ENCODE measurements at regions not wholly inside any gene's neighbourhood (a gene's known extent, or its start where the extent isn't known, plus 50 kb on each side); places are given as distances from the start of the nearest gene placed in this dataset.

- TF ChIP-seq ZFP30 (CRISPR knock-in tag; IDR thresholded peaks at IDR 0.05) (no peak), PPARA (CRISPR knock-in tag; IDR thresholded peaks at IDR 0.05; ENCODE audit: borderline replicate concordance) (no peak), ZFP3 (CRISPR knock-in tag; IDR thresholded peaks at IDR 0.05) (no peak), ZNF70 (CRISPR knock-in tag; IDR thresholded peaks at IDR 0.05) (no peak), ZNF565 (CRISPR knock-in tag; conservative IDR thresholded peaks at IDR 0.05; ENCODE audit: low read depth) (no peak), RARB (CRISPR knock-in tag; IDR thresholded peaks at IDR 0.05) (no peak), CSDC2 (CRISPR knock-in tag; IDR thresholded peaks at IDR 0.05) (no peak), ZNF8 (CRISPR knock-in tag; IDR thresholded peaks at IDR 0.05) (no peak), BACH2 (CRISPR knock-in tag; IDR thresholded peaks at IDR 0.05; ENCODE audit: borderline replicate concordance) (no peak), TCF4 (CRISPR knock-in tag; IDR thresholded peaks at IDR 0.05; ENCODE audit: borderline replicate concordance) (peak; percentile 59; the same call in 1 of the 2 replicates)
- TF ChIP-seq, protein P1, sequence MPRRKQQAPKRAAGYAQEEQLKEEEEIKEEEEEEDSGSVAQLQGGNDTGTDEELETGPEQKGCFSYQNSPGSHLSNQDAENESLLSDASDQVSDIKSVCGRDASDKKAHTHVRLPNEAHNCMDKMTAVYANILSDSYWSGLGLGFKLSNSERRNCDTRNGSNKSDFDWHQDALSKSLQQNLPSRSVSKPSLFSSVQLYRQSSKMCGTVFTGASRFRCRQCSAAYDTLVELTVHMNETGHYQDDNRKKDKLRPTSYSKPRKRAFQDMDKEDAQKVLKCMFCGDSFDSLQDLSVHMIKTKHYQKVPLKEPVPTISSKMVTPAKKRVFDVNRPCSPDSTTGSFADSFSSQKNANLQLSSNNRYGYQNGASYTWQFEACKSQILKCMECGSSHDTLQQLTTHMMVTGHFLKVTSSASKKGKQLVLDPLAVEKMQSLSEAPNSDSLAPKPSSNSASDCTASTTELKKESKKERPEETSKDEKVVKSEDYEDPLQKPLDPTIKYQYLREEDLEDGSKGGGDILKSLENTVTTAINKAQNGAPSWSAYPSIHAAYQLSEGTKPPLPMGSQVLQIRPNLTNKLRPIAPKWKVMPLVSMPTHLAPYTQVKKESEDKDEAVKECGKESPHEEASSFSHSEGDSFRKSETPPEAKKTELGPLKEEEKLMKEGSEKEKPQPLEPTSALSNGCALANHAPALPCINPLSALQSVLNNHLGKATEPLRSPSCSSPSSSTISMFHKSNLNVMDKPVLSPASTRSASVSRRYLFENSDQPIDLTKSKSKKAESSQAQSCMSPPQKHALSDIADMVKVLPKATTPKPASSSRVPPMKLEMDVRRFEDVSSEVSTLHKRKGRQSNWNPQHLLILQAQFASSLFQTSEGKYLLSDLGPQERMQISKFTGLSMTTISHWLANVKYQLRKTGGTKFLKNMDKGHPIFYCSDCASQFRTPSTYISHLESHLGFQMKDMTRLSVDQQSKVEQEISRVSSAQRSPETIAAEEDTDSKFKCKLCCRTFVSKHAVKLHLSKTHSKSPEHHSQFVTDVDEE (CRISPR knock-in tag; IDR thresholded peaks at IDR 0.05) = peak; percentile 73; the same call in 1 of the 2 replicates
- no peak; the same call in 2 of the 3 replicates for ATAC-seq
These were observed 504.2 kb upstream of the PSMD7 start for GRCh38 chr16:73792199-73793020.

DNA sequence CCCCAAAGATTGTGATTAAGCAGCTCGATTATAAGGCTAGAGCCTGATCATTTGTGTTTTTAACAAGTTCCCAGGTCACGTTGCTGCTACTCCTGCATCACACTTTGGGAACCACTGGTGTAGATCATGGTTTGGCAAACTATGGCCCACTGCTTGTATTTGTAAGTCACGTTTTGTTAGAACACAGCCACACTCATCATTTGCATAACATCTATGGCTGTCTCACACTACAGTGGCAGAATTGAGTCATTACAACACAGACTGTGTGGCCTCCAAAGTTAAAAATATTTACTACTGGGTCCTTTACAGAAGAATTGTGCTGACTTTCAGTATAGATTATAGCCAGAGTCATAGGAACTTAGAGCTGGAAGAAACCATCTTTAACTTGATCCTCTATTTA, 515.3 kb upstream of the PSMD7 start:
- ATAC-seq = no peak
- TF ChIP-seq, protein P2, sequence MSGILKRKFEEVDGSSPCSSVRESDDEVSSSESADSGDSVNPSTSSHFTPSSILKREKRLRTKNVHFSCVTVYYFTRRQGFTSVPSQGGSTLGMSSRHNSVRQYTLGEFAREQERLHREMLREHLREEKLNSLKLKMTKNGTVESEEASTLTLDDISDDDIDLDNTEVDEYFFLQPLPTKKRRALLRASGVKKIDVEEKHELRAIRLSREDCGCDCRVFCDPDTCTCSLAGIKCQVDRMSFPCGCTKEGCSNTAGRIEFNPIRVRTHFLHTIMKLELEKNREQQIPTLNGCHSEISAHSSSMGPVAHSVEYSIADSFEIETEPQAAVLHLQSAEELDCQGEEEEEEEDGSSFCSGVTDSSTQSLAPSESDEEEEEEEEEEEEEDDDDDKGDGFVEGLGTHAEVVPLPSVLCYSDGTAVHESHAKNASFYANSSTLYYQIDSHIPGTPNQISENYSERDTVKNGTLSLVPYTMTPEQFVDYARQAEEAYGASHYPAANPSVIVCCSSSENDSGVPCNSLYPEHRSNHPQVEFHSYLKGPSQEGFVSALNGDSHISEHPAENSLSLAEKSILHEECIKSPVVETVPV (CRISPR knock-in tag; IDR thresholded peaks at IDR 0.05) = no peak

DNA sequence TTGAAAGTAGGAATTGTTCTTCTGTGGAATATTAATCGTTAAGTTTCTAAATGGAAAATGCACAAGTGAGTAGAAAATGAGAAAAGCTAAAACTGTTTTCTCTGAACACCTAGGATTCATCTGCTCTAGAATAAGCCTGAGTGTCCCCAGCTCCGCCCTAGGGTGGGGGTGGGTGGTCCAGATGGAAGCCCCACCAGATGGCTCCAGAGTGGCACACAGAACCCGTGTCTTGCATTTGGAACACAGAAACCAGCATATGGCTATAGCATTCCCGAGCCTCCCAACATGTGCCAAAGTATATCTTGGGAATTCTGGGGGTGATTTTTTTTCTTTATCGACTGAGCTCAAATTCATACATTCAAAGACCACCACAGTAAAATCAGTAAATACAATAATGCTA, 517.7 kb upstream of the PSMD7 start:
- ATAC-seq = no peak
- TF ChIP-seq RARB (CRISPR knock-in tag; IDR thresholded peaks at IDR 0.05) (no peak), ZNF70 (CRISPR knock-in tag; IDR thresholded peaks at IDR 0.05) (no peak), ZC3H10 (CRISPR knock-in tag; IDR thresholded peaks at IDR 0.05) (no peak), SNAI2 (CRISPR knock-in tag; IDR thresholded peaks at IDR 0.05) (no peak), TCF4 (CRISPR knock-in tag; IDR thresholded peaks at IDR 0.05; ENCODE audit: borderline replicate concordance) (no peak), GLIS3 (CRISPR knock-in tag; IDR thresholded peaks at IDR 0.05) (no peak)
- TF ChIP-seq, protein P3, sequence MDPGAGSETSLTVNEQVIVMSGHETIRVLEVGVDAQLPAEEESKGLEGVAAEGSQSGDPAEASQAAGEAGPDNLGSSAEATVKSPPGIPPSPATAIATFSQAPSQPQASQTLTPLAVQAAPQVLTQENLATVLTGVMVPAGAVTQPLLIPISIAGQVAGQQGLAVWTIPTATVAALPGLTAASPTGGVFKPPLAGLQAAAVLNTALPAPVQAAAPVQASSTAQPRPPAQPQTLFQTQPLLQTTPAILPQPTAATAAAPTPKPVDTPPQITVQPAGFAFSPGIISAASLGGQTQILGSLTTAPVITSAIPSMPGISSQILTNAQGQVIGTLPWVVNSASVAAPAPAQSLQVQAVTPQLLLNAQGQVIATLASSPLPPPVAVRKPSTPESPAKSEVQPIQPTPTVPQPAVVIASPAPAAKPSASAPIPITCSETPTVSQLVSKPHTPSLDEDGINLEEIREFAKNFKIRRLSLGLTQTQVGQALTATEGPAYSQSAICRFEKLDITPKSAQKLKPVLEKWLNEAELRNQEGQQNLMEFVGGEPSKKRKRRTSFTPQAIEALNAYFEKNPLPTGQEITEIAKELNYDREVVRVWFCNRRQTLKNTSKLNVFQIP (CRISPR knock-in tag; IDR thresholded peaks at IDR 0.05; ENCODE audit: borderline replicate concordance, low read depth) = no peak
- TF ChIP-seq, protein P1 (CRISPR knock-in tag; IDR thresholded peaks at IDR 0.05) = no peak

DNA sequence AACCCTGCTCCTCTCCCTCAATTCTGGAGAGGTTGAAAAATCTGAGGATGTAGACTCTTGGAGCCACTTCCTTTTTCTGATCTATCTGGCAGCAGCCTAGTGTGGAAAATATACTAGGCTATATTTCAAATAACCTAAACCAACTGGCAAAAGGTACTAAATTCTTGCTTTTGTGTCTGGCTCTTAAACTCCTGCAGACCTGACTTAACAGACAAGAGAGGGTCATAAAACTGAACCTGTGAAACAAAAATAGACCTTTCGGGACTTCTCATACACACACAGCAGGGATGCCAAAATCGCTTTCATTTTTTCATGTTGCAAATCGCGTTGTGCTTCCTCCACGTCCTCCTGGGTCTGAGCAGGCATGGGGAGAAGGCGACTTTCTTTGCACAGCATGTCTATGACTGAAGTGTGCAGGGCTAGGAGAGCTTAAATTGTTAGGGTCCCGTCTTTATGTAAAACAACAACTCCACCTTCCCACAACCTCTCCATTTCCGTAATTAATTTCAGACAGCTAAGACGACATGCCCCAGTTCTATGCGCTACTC, 520.7 kb upstream of the PSMD7 start:
- ATAC-seq = no peak
- TF ChIP-seq ARNTL (CRISPR knock-in tag; IDR thresholded peaks at IDR 0.05; ENCODE audit: borderline replicate concordance, low read depth) (no peak), ZNF70 (CRISPR knock-in tag; IDR thresholded peaks at IDR 0.05) (no peak), PPARA (CRISPR knock-in tag; IDR thresholded peaks at IDR 0.05; ENCODE audit: borderline replicate concordance) (no peak), TOX (CRISPR knock-in tag; IDR thresholded peaks at IDR 0.05; ENCODE audit: borderline replicate concordance) (no peak), ZFP30 (CRISPR knock-in tag; IDR thresholded peaks at IDR 0.05) (no peak), TCF4 (CRISPR knock-in tag; IDR thresholded peaks at IDR 0.05; ENCODE audit: borderline replicate concordance) (no peak), ISL1 (CRISPR knock-in tag; IDR thresholded peaks at IDR 0.05) (no peak), ESRRG (CRISPR knock-in tag; IDR thresholded peaks at IDR 0.05) (no peak), OSR1 (CRISPR knock-in tag; IDR thresholded peaks at IDR 0.05) (no peak), BACH2 (CRISPR knock-in tag; IDR thresholded peaks at IDR 0.05; ENCODE audit: borderline replicate concordance) (no peak), CSDC2 (CRISPR knock-in tag; IDR thresholded peaks at IDR 0.05) (no peak)
- TF ChIP-seq, protein P4, sequence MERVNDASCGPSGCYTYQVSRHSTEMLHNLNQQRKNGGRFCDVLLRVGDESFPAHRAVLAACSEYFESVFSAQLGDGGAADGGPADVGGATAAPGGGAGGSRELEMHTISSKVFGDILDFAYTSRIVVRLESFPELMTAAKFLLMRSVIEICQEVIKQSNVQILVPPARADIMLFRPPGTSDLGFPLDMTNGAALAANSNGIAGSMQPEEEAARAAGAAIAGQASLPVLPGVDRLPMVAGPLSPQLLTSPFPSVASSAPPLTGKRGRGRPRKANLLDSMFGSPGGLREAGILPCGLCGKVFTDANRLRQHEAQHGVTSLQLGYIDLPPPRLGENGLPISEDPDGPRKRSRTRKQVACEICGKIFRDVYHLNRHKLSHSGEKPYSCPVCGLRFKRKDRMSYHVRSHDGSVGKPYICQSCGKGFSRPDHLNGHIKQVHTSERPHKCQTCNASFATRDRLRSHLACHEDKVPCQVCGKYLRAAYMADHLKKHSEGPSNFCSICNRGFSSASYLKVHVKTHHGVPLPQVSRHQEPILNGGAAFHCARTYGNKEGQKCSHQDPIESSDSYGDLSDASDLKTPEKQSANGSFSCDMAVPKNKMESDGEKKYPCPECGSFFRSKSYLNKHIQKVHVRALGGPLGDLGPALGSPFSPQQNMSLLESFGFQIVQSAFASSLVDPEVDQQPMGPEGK (CRISPR knock-in tag; IDR thresholded peaks at IDR 0.05; ENCODE audit: borderline replicate concordance) = no peak
- TF ChIP-seq, protein P3 (CRISPR knock-in tag; IDR thresholded peaks at IDR 0.05; ENCODE audit: borderline replicate concordance, low read depth) = no peak

All from SK-N-SH treated with all-trans-retinoic acid at 6 μM for 48 hours (cell line).